B cell (primary cell): ENCODE measurements at regions not wholly inside any gene's neighbourhood (a gene's known extent, or its start where the extent isn't known, plus 50 kb on each side); places are given as distances from the start of the nearest gene placed in this dataset.
"Not testable (repeated sequence)": the region's sequence is repeated elsewhere in the genome, so short reads cannot be mapped to it uniquely, and the experiment has no call there.

Experiments
- ATAC-seq: fragments of 200-7000 bp; cut with Tn5 transposase; one replicate; pipeline ENCODE4 v1.10.0; 2021; ENCODE audit warnings: low read depth, mild to moderate bottlenecking, moderate number of reproducible peaks, moderate library complexity
- CTCF ChIA-PET: fragments of 350-600 bp; sonication (Branson Sonifier 250); formaldehyde crosslinking; loops from one replicate; lab custom pipeline; 2021; ENCODE audit warnings: antibody characterized with exemption, inconsistent platforms; lab: Charles Lee
- POLR2A ChIA-PET: fragments of 350-600 bp; sonication (Branson Sonifier 250); formaldehyde crosslinking; loops from one replicate; lab custom pipeline; 2021; ENCODE audit warnings: antibody characterized with exemption; lab: Charles Lee
- DNase-seq: peaks from one replicate; pipeline ENCODE4 v3.0.0; 2013
- H2AFZ ChIP-seq: 2 replicates; pipeline ENCODE4 v1.6.1; 2012; ENCODE audit warnings: mild to moderate bottlenecking, low read depth, low read length; ENCODE audit not compliant: insufficient read depth, poor library complexity, severe bottlenecking
- H3K27ac ChIP-seq, 2 donors: 1 replicate in 1 of 2; 2 replicates in 1 of 2; pipeline ENCODE4 v1.5.1; 2012 to 2013; ENCODE audit warnings: low read length in 2 of 2, mild to moderate bottlenecking in 2 of 2, moderate library complexity in 1 of 2
- H3K27me3 ChIP-seq, 4 experiments: fragments of 200-600 bp in 1 of 4; sonication (generic) in 1 of 4; replicated peaks in 1 of 4; 1 replicate in 2 of 4; 2 replicates in 2 of 4; pipeline versions ENCODE4 v1.6.1 to v1.7.0; 2013 to 2016; ENCODE audit warnings: low read length in 3 of 4, mild to moderate bottlenecking in 2 of 4, mixed read lengths in 1 of 4, moderate library complexity in 1 of 4; ENCODE audit not compliant: insufficient read depth in 4 of 4, control insufficient read depth in 3 of 4; ENCODE audit errors: control extremely low read depth in 1 of 4
- H3K36me3 ChIP-seq, 2 experiments: replicated peaks in 1 of 2; 1 replicate in 1 of 2; 2 replicates in 1 of 2; pipeline versions ENCODE4 v1.6.1 to v1.7.1; 2013; ENCODE audit warnings: low read length in 1 of 2; ENCODE audit not compliant: insufficient read depth in 2 of 2, control insufficient read depth in 1 of 2; ENCODE audit errors: control extremely low read depth in 1 of 2, extremely low read depth in 1 of 2
- H3K4me1 ChIP-seq, 2 donors: fragments of 200-600 bp in 1 of 2; sonication (generic) in 1 of 2; 1 replicate in 1 of 2; 2 replicates in 1 of 2; pipeline versions ENCODE4 v1.5.1 to v1.6.1; 2013 to 2017; ENCODE audit warnings: low read length in 2 of 2; ENCODE audit not compliant: control insufficient read depth in 2 of 2, insufficient read depth in 2 of 2
- H3K4me2 ChIP-seq: replicated peaks from 2 replicates; pipeline ENCODE3; 2012; ENCODE audit warnings: mild to moderate bottlenecking, low read depth, low read length; ENCODE audit not compliant: poor library complexity, severe bottlenecking
- H3K4me3 ChIP-seq, 5 experiments: fragments of 200-600 bp in 1 of 5; sonication (generic) in 1 of 5; 1 replicate in 3 of 5; 2 replicates in 2 of 5; pipeline versions ENCODE4 v1.5.1 to v1.7.0; 2011 to 2016; ENCODE audit warnings: low read length in 4 of 5, mild to moderate bottlenecking in 4 of 5, low read depth in 2 of 5, control low read depth in 1 of 5, moderate library complexity in 1 of 5; ENCODE audit not compliant: insufficient read depth in 1 of 5; ENCODE audit errors: control extremely low read depth in 1 of 5, extremely low read depth in 1 of 5
- H3K79me2 ChIP-seq: fragments of 200-600 bp; sonication (generic); one replicate; pipeline ENCODE4 v1.6.0; 2016; ENCODE audit warnings: low read length; ENCODE audit not compliant: control insufficient read depth, insufficient read depth
- H3K9ac ChIP-seq: fragments of 200-600 bp; sonication (generic); 2 replicates; pipeline ENCODE4 v1.6.1; 2017; ENCODE audit warnings: mild to moderate bottlenecking, low read length, moderate library complexity
- H3K9me3 ChIP-seq, 3 donors: one replicate each; pipeline versions ENCODE4 v1.6.1 to v1.7.1; 2013; ENCODE audit warnings: low read length in 2 of 3; ENCODE audit not compliant: control insufficient read depth in 2 of 3, insufficient read depth in 1 of 3; ENCODE audit errors: control extremely low read depth in 1 of 3
- H4K20me1 ChIP-seq: 2 replicates; pipeline ENCODE4 v1.6.0; 2012; ENCODE audit warnings: mild to moderate bottlenecking, low read length; ENCODE audit not compliant: insufficient read depth, control insufficient read depth, poor library complexity, severe bottlenecking
- H3K27ac Mint-ChIP-seq: one replicate; pipeline ENCODE4 v1.8.0; 2021; ENCODE audit warnings: mixed read lengths
- H3K27me3 Mint-ChIP-seq: one replicate; pipeline ENCODE4 v1.8.0; 2021; ENCODE audit warnings: mixed read lengths
- H3K4me1 Mint-ChIP-seq: one replicate; pipeline ENCODE4 v1.8.0; 2021; ENCODE audit warnings: mixed read lengths
- H3K4me3 Mint-ChIP-seq: one replicate; pipeline ENCODE4 v1.8.0; 2021; ENCODE audit warnings: mixed read lengths
- H3K9me3 Mint-ChIP-seq: one replicate; pipeline ENCODE4 v1.8.0; 2022; ENCODE audit warnings: mixed read lengths; ENCODE audit not compliant: insufficient read depth
- CTCF ChIP-seq: fragments of 200-600 bp; IDR thresholded peaks from one replicate; pipeline ENCODE4 v1.8.0; 2022; ENCODE audit warnings: antibody characterized with exemption, mild to moderate bottlenecking
- EZH2 ChIP-seq: IDR thresholded peaks from 2 replicates; pipeline ENCODE4 v1.6.1; 2012; ENCODE audit warnings: borderline replicate concordance, low read depth, mild to moderate bottlenecking, moderate library complexity, low read length; ENCODE audit not compliant: insufficient read depth, poor library complexity, severe bottlenecking
- WGBS: methylation state at CpG from one replicate; pipeline ENCODE4 v1.1.5; 2013; ENCODE audit warnings: missing lambda C conversion rate; ENCODE audit not compliant: insufficient coverage; 5-methylcytosine and 5-hydroxymethylcytosine counted together
- intact Hi-C: fragments of 100-400 bp; cut with micrococcal nuclease; formaldehyde crosslinking; loops from one replicate; pipeline ENCODE4 v1.10.0; 2022

GRCh38 chr4:189547559-189547958 is 393.1 kb upstream of the FRG1 start:
- Histone ChIP-seq H3K4me1 (no peaks in the 10 kb centered on the region), H3K27ac (no peak overlapping the region), H3K36me3 (no peaks in the 10 kb centered on the region), H3K9me3 (peaks cover 0 to 3% (median 0%) of the 10 kb centered on the region in 3 donors), H3K9ac (no peak overlapping the region), H2AFZ (no peak overlapping the region), H3K79me2 (no peaks in the 10 kb centered on the region), H3K27me3 (no peaks in the 10 kb centered on the region), H4K20me1 (no peaks in the 10 kb centered on the region), H3K4me3 (no peak overlapping the region), H3K4me2 (no peak overlapping the region)
- H3K27me3 Mint-ChIP-seq: no peaks in the 10 kb centered on the region
- DNase-seq: no peak
- no peaks in the 10 kb centered on the region for H3K9me3 Mint-ChIP-seq
- intact Hi-C loops: no loop called here
- ChIA-PET CTCF (no interaction called here), POLR2A (no interaction called here)
- ATAC-seq: no peak
- H3K4me3 Mint-ChIP-seq: no peak overlapping the region
- H3K4me1 Mint-ChIP-seq: no peaks in the 10 kb centered on the region
- WGBS: no CpG with 5 or more reads among the region's 7 CpGs
- no peak overlapping the region for H3K27ac Mint-ChIP-seq
- TF ChIP-seq CTCF: no peak
- no peak for TF ChIP-seq EZH2

GRCh38 chr4:189548484-189549125 is 392.1 kb upstream of the FRG1 start:
- Histone ChIP-seq H3K4me2 (no peak overlapping the region), H3K9ac (no peak overlapping the region), H3K9me3 (peaks cover 0 to 3% (median 0%) of the 10 kb centered on the region in 3 donors), H4K20me1 (no peaks in the 10 kb centered on the region), H3K36me3 (no peaks in the 10 kb centered on the region), H3K27ac (no peak overlapping the region), H2AFZ (no peak overlapping the region), H3K4me1 (no peaks in the 10 kb centered on the region), H3K4me3 (no peak overlapping the region), H3K27me3 (no peaks in the 10 kb centered on the region), H3K79me2 (no peaks in the 10 kb centered on the region)
- TF ChIP-seq CTCF: no peak
- Mint-ChIP-seq H3K27ac (no peak overlapping the region), H3K4me1 (no peaks in the 10 kb centered on the region), H3K27me3 (no peaks in the 10 kb centered on the region), H3K4me3 (no peak overlapping the region), H3K9me3 (no peaks in the 10 kb centered on the region)
- 93% methylated on average over 4 of the region's 6 CpGs for WGBS
- POLR2A ChIA-PET: no interaction called here
- no peak for DNase-seq
- intact Hi-C loops: no loop called here
- no peak for ATAC-seq
- CTCF ChIA-PET: no interaction called here

- 90% methylated on average over 13 of the region's 17 CpGs for WGBS
- H3K79me2 ChIP-seq, H3K4me1 ChIP-seq, H3K27ac ChIP-seq, H3K27me3 Mint-ChIP-seq, ATAC-seq, H3K4me3 ChIP-seq, H3K27me3 ChIP-seq, H3K9ac ChIP-seq, H4K20me1 ChIP-seq, H3K27ac Mint-ChIP-seq, H2AFZ ChIP-seq, H3K9me3 ChIP-seq, H3K36me3 ChIP-seq, DNase-seq, intact Hi-C loops, H3K4me2 ChIP-seq, H3K9me3 Mint-ChIP-seq, H3K4me3 Mint-ChIP-seq, CTCF ChIA-PET, H3K4me1 Mint-ChIP-seq, POLR2A ChIA-PET: not testable (repeated sequence)
Measured at GRCh38 chr4:189551931-189552670, 388.6 kb upstream of the FRG1 start.
